ENCODE measurements at regions not wholly inside any gene's neighbourhood (a gene's known extent, or its start where the extent isn't known, plus 50 kb on each side); places are given as distances from the start of the nearest gene placed in this dataset.

- Histone ChIP-seq H3K27ac (ENCODE audit: low read length) (no peak overlapping the region), H3K27me3 (replicated peaks; ENCODE audit: insufficient read depth, low read length) (no peaks in the 10 kb centered on the region), H3K9me3 (replicated peaks; ENCODE audit: insufficient read depth, low read length) (no peaks in the 10 kb centered on the region), H4K20me1 (ENCODE audit: insufficient read depth, low read length) (no peaks in the 10 kb centered on the region), H3K4me1 (ENCODE audit: low read length) (no peaks in the 10 kb centered on the region), H3K9ac (ENCODE audit: low read length) (no peak overlapping the region), H3K79me2 (ENCODE audit: low read length) (no peaks in the 10 kb centered on the region), H3K4me3 (ENCODE audit: low read length) (no peak overlapping the region), H2AFZ (ENCODE audit: low read length) (no peak overlapping the region), H3F3A (ENCODE audit: insufficient read depth, low read length) (no peaks in the 10 kb centered on the region), H3K9me2 (replicated peaks; ENCODE audit: insufficient read depth, low read length) (no peaks in the 10 kb centered on the region), H3K36me3 (replicated peaks; ENCODE audit: insufficient read depth, low read length) (no peaks in the 10 kb centered on the region), H3K4me2 (ENCODE audit: low read depth, low read length) (no peak overlapping the region)
- TF ChIP-seq EZH2phosphoT487 (IDR thresholded peaks at IDR 0.05; ENCODE audit: low read length): no peak
- no peak for TF ChIP-seq CTCF (IDR thresholded peaks at IDR 0.05; ENCODE audit: low read length)
- no peak for TF ChIP-seq EZH2 (optimal IDR thresholded peaks at IDR 0.05; ENCODE audit: low read depth, low read length)
- DNase-seq: no peak
Measured at GRCh38 chr22:48327721-48328120, 1500.0 kb downstream of the BRD1 start.

GRCh38 chr22:48323746-48324145, 1503.9 kb downstream of the BRD1 start:
- Histone ChIP-seq H3K36me3 (replicated peaks; ENCODE audit: insufficient read depth, low read length) (no peaks in the 10 kb centered on the region), H3K4me3 (ENCODE audit: low read length) (no peak overlapping the region), H3K27ac (ENCODE audit: low read length) (no peak overlapping the region), H3F3A (ENCODE audit: insufficient read depth, low read length) (no peaks in the 10 kb centered on the region), H4K20me1 (ENCODE audit: insufficient read depth, low read length) (no peaks in the 10 kb centered on the region), H3K9ac (ENCODE audit: low read length) (no peak overlapping the region), H3K9me2 (replicated peaks; ENCODE audit: insufficient read depth, low read length) (no peaks in the 10 kb centered on the region), H3K79me2 (ENCODE audit: low read length) (no peaks in the 10 kb centered on the region), H3K4me2 (ENCODE audit: low read depth, low read length) (no peak overlapping the region), H3K27me3 (replicated peaks; ENCODE audit: insufficient read depth, low read length) (no peaks in the 10 kb centered on the region), H3K4me1 (ENCODE audit: low read length) (no peaks in the 10 kb centered on the region), H2AFZ (ENCODE audit: low read length) (no peak overlapping the region), H3K9me3 (replicated peaks; ENCODE audit: insufficient read depth, low read length) (no peaks in the 10 kb centered on the region)
- no peak for DNase-seq
- TF ChIP-seq EZH2 (optimal IDR thresholded peaks at IDR 0.05; ENCODE audit: low read depth, low read length): no peak
- TF ChIP-seq CTCF (IDR thresholded peaks at IDR 0.05; ENCODE audit: low read length): no peak
- TF ChIP-seq EZH2phosphoT487 (IDR thresholded peaks at IDR 0.05; ENCODE audit: low read length): no peak

- no peak for TF ChIP-seq EZH2phosphoT487 (IDR thresholded peaks at IDR 0.05; ENCODE audit: low read length)
- no peak for TF ChIP-seq CTCF (IDR thresholded peaks at IDR 0.05; ENCODE audit: low read length)
- TF ChIP-seq EZH2 (optimal IDR thresholded peaks at IDR 0.05; ENCODE audit: low read depth, low read length): no peak
- Histone ChIP-seq H3K4me3 (ENCODE audit: low read length) (no peak overlapping the region), H4K20me1 (ENCODE audit: insufficient read depth, low read length) (no peaks in the 10 kb centered on the region), H3K36me3 (replicated peaks; ENCODE audit: insufficient read depth, low read length) (no peaks in the 10 kb centered on the region), H3K9me3 (replicated peaks; ENCODE audit: insufficient read depth, low read length) (no peaks in the 10 kb centered on the region), H3K4me2 (ENCODE audit: low read depth, low read length) (no peak overlapping the region), H3F3A (ENCODE audit: insufficient read depth, low read length) (no peaks in the 10 kb centered on the region), H3K9ac (ENCODE audit: low read length) (no peak overlapping the region), H2AFZ (ENCODE audit: low read length) (no peak overlapping the region), H3K9me2 (replicated peaks; ENCODE audit: insufficient read depth, low read length) (no peaks in the 10 kb centered on the region), H3K27me3 (replicated peaks; ENCODE audit: insufficient read depth, low read length) (no peaks in the 10 kb centered on the region), H3K27ac (ENCODE audit: low read length) (no peak overlapping the region), H3K79me2 (ENCODE audit: low read length) (no peaks in the 10 kb centered on the region), H3K4me1 (ENCODE audit: low read length) (no peaks in the 10 kb centered on the region)
- DNase-seq: no peak
Measured at GRCh38 chr22:48322907-48323306, 1504.8 kb downstream of the BRD1 start.

All from MM.1S (cell line).